ENCODE measurements at regions not wholly inside any gene's neighbourhood (a gene's known extent, or its start where the extent isn't known, plus 50 kb on each side); places are given as distances from the start of the nearest gene placed in this dataset.
"Not testable (repeated sequence)": the region's sequence is repeated elsewhere in the genome, so short reads cannot be mapped to it uniquely, and the experiment has no call there.

DNA sequence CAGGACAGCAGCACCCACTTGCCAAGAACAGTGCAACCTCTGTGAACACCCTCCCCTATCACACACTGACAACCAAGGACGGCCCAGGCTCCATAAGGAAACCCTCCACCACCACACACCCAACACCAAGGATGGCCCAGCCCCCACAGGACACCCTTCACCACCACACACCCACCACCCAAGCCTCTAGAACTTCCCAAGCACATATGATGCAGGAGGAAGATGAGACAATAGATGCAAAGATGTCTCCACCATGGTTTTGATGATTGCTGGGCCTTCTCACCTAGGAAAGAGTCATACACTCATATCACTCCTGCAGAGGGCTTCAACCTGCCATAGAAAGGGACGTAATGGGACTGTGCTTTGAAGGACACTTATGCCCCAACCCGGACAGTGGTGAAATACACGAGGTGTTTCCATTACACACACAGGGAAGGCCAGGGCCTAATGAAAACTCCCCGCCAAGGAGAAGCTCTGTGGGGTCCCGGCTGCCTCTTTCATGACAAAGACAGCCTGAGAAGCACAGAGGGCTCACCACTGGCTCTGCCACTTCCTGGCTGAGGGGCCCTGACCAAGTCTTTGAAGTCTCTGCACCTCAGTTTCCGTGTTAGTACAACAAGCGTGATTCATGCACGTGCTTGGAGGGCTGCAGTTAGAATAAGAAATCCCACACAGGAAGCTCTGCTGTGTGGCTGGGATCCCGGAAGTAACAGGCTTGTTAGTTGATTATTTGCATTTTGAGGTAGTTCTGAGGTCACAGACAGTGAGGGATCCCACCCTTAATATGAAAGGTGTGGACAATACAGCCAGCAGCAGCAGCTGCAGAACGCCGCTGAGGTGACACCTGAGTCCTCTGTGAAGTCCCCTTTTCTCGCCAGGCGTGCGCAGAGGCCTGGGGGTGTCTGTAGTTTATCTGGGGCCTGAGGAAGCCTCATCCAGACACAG lies 61.9 kb upstream of the ATP12A start:
- no peak for DNase-seq

DNA sequence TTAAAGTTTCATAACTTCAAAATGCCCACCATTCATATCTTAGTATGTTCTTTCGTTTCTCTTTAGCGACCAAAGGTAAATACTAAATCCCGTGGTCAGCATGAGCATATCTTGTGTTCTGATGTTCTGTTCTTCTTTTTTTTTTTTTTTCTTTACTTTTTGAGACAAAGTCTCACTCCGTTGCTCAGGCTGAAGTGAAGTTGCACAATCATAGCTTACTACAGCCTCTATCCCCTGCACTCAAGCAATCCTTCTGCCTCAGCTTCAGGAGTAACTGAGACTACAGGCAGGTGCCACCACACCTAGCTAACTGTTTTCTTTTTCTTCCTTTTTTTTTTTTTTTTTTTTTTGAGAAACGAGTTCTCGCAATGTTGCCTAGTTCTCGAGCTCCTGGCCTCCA lies 60.9 kb upstream of the ATP12A start:
- DNase-seq: no peak

DNA sequence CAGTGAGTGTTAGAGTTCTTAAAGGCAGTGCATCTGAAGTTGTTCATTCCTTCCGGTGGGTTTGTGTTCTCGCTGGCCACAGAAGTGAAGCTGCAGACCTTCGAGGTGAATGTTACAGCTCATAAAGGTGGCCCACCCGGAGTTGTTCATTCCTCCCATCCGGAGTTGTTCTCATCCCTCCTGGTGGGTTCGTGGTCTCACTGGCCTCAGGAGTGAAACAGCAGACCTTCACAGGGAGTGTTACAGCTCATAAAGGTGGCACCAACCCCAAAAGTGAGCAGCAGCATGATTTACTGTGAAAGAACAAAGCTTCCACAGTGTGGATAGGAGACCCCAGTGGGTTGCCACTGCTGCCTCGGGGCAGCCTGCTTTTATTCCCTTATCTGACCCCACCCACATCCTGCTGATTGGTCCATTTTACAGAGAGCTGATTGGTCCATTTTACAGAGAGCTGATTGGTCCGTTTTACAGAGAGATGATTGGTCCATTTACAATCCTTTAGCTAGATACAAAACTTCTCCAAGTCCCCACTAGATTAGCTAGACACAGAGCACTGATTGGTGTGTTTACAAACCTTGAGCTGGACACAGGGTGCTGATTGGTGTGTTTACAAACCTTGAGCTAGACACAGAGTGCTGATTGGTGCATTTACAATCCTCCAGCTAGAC lies 57.6 kb upstream of the ATP12A start:
- not testable (repeated sequence) for DNase-seq

DNA sequence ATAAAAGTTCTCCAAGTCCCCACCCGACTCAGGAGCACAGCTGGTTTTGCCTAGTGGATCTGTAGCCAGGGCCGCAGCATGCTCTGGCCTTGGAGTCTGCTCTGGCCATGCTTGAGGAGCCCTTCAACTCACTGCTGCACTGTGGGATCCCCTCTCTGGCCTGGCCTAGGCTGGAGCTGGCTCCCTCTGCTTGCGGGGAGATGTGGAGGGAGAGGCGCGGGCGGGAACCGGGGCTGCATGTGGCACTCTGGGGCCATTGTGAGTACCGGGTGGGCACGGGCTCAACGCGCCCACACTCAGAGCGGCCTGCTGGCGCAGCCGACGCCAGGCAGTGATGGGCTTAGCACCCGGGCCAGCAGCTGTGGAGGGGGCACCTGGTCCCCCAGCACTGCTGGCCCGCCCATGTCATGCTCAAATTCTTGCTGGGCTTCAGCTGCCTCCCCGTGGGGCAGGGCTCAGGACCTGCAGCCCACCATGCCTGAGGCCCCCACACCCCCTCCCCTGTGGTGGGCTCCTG lies 57.0 kb upstream of the ATP12A start:
- no peak for DNase-seq

DNA sequence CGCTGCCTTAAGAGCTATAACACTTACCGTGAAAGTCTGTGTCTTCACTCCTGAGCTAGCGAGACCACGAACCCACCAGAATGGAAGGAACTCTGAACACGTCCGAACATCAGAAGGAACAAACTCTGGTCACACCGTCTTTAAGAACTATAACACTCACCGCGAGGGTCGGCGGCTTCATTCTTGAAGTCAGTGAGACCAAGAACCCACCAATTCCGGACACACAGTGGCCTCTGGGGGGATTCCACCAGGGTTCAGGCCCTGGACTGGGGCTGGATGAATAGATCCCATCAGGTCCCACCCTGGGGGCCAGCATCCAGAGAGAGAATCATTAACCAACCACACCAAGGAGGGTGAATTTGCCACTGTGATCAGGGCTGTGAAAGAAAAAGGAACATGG lies 55.8 kb upstream of the ATP12A start:
- DNase-seq: no peak

DNA sequence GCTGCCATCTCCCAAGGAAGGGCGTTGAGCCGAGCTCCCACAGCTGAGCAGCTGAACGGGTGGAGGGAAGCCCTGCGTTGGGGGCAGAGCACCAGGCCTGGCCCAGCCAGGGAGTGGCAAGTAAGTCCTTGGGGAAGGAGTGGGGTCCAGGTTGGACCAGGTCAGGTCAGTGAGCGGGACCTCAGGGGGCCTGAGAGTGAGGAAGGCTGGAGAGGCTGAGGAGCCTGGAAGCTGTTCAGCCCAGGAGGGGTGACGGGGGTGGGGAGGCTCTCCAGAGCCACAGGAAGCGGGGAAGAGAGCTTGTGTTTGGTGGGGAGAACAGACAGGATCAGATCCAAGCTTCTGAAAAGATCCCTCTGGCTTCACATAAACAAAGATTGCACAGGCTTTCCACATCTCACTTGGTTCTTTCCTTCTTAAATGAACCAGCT lies 55.4 kb upstream of the ATP12A start:
- DNase-seq: no peak

DNA sequence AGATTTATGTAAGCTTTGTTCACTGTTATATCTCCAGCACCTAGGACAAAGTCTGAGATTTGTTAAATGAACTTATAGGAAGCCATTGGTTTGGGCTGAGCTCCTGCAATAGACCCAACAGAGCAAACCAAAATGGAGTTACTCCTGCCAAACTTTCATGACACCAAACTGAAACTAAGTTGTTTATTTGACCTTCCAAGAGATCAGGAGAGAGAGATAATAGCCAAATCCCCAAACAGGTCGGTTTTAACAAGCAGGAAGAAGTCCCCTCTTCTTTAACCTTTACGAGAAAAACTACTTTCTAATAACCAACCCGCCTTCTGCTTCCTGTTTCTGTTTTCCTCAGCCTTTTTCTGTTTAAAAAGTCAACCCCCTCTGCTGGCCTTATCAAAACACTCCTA lies 54.9 kb upstream of the ATP12A start:
- no peak for DNase-seq

DNA sequence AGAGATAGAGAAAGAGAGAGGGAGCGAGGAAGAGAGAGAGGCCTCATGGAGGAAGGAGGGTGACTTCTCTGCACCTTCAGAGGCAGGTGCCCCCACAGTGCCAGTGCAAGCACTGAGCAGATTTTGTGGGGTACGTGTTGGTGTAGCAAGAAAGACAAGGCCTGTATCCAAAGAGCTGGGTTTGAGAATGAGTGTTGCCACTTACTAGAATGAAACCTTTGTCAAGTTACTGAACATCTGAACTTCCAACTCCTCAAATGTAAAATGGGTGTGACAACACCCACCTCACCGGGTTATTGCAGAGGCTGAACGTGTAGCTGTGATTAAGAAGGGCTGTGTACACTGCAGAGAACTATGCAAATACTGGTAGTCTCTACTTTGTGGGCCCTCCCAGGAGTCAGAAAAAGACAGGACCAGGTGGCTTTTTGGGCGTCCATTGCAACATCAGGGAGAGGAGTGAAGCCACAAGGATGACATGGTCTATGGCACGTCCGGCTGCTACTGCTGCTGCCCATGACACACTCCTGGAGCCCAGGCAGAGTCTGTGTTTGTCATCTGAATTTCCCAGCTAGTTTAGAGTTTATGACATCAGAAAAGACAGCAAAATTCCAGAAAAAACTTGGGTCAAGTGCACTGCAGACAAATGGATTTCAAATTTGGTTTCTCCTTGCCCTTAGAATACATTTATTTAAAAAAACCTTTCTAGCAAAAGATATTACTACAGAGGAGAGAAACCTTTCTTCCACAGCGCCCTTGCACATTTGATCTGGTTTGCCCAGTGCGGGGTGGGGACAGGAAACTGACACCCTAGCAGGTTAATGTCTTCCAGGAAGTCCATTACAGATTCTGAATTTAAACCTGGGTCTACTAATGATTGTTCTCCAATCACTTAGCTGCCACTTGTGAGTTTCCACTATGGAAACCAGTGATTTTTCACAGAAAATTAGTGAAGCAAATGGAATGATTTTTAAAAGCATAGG lies 54.0 kb upstream of the ATP12A start:
- no peak for DNase-seq

DNA sequence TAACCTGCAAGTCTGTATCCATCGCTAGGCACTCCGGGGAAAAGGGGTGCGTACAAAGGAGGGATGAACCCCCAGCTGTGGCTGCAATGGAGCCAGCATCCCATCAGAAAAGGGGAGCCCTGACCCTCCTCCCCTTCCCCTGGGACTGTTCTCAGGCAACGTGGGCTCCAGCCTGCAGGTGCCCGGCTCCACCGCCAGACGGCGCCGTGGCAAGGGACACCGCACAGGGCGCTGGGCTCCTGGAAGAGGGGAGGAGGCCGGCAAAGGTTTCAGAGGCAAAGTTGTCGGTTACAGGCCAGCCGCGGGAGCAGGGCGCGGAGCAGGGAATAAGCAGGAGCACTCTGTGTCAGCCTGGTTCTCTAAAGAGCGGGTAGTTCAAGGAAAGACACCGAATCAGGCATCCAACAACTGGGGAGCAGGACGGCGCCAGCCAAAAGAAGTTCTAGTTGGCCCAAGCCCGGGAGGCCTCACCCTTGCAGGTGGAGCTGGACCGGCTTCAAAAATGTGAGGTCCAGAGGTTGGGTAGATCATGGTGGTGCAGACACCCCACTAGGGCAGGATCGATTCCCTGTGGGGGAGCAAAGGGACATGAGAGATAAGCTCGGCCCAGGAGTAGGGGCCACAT lies 53.0 kb upstream of the ATP12A start:
- no peak for DNase-seq

DNA sequence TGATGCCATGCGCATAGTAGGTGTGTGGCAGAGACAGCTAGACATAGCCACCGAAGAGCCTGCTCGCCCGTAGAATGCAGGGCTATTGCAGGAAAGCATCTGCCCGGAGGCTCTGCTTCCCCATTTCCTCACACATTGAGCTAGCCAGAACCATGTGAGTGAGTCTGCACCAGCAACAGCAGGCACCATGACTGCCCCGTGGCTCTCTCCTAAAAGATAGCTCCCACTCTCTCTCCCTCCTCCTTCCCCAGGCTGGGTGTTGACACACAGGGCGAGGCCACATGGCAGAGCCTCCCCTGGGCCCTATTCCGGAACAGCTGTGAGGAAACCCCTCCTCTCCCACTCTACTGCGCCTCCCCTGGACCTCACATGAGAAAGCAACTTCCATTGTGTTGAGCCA lies 52.3 kb upstream of the ATP12A start:
- no peak for DNase-seq

DNA sequence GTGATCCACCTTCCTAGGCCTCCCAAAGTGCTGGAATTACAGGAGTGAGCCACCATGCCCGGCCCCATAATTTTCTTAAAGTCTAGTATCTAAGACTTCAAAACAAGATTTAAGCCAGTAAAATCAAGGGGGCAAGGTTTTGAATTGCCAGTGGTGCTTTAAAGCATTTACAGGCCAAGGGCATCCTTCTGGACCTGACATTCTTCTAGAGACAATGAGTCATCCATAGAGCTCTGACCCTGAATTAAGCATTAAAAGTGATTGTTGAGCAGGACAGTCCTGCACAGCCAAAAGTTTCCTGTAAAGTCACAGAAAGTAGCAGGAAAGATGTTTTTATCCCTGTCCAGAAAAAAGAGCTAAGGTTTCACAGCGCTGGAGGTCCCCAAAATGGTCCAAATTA lies 50.9 kb upstream of the ATP12A start:
- no peak for DNase-seq

DNA sequence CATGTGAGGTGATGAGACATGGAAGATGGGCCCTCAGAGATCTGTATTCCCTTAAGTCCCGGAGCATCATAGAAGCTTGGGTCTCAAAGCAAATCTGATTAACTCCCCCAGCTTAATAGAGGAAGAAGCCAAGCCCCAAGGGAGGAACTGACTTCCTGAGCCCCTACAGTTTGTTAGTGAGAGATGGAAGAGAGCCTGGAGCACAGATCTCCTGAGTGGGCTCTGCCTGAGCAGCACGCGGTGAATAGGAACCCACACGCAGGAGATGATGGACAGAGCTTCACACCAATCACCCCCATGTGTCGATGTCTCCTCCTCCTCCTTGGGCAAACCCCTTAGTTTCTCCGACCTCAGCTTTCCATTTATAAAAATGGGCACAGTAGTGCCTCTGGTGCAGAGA lies 50.1 kb upstream of the ATP12A start:
- no peak for DNase-seq
